Kidney (tissue), 13 donors: ENCODE measurements at regions not wholly inside any gene's neighbourhood (a gene's known extent, or its start where the extent isn't known, plus 50 kb on each side); places are given as distances from the start of the nearest gene placed in this dataset.

Experiments used
- DNase-seq, 5 donors: peaks; one replicate each; pipeline ENCODE4 v3.0.0-alpha.2; 2013 to 2020
- FAIRE-seq: peaks from 2 replicates; lab custom pipeline; 2012; peaks lifted over from hg19 to GRCh38; lab: Jason Lieb, UNC
- H3K27ac ChIP-seq, 2 donors: one replicate each; pipeline ENCODE4 v1.7.0; 2013; ENCODE audit warnings: low read depth in 2 of 2, low read length in 2 of 2, inconsistent platforms in 1 of 2
- H3K27me3 ChIP-seq: one replicate; pipeline ENCODE4 v1.7.1; 2013; ENCODE audit warnings: low read length, inconsistent platforms; ENCODE audit not compliant: control insufficient read depth, insufficient read depth
- H3K36me3 ChIP-seq, 3 donors: one replicate each; pipeline versions ENCODE4 v1.7.0 to v1.7.1; 2013; ENCODE audit warnings: low read length in 3 of 3, control low read depth in 1 of 3, inconsistent platforms in 1 of 3; ENCODE audit not compliant: insufficient read depth in 3 of 3, control insufficient read depth in 2 of 3
- H3K4me1 ChIP-seq, 3 donors: one replicate each; pipeline versions ENCODE4 v1.7.0 to v1.7.1; 2013; ENCODE audit warnings: low read length in 3 of 3, inconsistent platforms in 1 of 3, low read depth in 1 of 3; ENCODE audit not compliant: control insufficient read depth in 2 of 3, insufficient read depth in 2 of 3
- H3K4me3 ChIP-seq, 3 donors: one replicate each; pipeline versions ENCODE4 v1.7.0 to v1.8.1; 2013; ENCODE audit warnings: low read length in 3 of 3, control low read depth in 1 of 3, inconsistent platforms in 1 of 3
- H3K9ac ChIP-seq, 3 donors: one replicate each; pipeline versions ENCODE4 v1.7.0 to v1.7.1; 2013; ENCODE audit warnings: low read length in 3 of 3, control low read depth in 1 of 3, inconsistent platforms in 1 of 3
- H3K9me3 ChIP-seq, 3 donors: one replicate each; pipeline versions ENCODE4 v1.7.0 to v1.7.1; 2013; ENCODE audit warnings: low read length in 3 of 3, control low read depth in 1 of 3, inconsistent platforms in 1 of 3; ENCODE audit not compliant: control insufficient read depth in 2 of 3, insufficient read depth in 1 of 3
- intact Hi-C: fragments of 100-400 bp; cut with DNase I; formaldehyde crosslinking; loops from one replicate; pipeline ENCODE4 v1.11.1; 2022
- TF ChIP-seq, protein P1 (sequence below): IDR thresholded peaks from 3 replicates; pipeline ENCODE4 v1.5.1; 2012; ENCODE audit warnings: mild to moderate bottlenecking, moderate library complexity, borderline replicate concordance; ENCODE audit not compliant: insufficient read depth; ENCODE audit errors: extremely low read depth
- donor health status: control.
- donor health status: control.
- donor health status: control.
- donor health status: control.
- donor health status: control.
- donor health status: DM: yes; HTN: yes; CAD: no.
- donor health status: Normal renal cell carcinoma (clear cell type).

DNA sequence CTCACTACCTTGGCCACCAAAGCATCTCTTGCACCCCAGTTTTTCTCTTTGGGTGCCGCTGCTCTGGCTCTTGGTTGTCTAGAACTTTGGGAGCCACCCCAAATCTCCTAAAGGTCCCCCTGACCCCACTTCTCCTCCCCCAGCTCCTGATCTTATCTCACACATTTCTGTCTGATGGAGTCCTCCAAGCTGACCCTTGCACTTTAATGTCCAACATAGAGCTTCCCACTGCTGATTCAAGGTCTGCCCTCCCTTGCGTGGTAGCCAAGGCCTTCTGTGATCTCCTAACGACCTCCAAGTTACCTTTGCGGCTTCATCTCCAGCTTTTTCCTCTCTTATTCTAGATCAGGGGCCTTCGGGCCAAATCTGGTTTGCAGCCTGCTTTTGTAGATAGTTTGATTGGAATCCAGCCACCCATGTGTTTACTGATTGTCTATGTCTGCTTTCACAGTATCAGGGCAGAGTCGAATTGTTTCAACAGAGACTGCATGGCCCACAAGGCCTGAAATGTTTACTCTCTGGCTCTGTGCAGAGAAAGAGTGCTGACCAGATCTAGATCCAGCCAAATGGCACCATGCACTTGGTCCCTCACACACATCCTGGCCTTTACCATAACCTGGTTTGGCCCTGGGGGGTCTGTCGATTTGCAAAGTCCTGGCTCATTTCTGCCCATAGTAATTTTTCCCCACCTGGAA is 168.6 kb downstream of the HAPSTR1 start:
- Histone ChIP-seq H3K9me3 (no peaks in the 10 kb centered on the region), H3K36me3 (no peaks in the 10 kb centered on the region), H3K4me3 (no peak overlapping the region), H3K9ac (no peak overlapping the region), H3K27me3 (no peaks in the 10 kb centered on the region), H3K4me1 (no peaks in the 10 kb centered on the region), H3K27ac (no peak overlapping the region)
- DNase-seq (no peak), FAIRE-seq (no peak)
- intact Hi-C loops = no loop called here
- TF ChIP-seq, protein P1, sequence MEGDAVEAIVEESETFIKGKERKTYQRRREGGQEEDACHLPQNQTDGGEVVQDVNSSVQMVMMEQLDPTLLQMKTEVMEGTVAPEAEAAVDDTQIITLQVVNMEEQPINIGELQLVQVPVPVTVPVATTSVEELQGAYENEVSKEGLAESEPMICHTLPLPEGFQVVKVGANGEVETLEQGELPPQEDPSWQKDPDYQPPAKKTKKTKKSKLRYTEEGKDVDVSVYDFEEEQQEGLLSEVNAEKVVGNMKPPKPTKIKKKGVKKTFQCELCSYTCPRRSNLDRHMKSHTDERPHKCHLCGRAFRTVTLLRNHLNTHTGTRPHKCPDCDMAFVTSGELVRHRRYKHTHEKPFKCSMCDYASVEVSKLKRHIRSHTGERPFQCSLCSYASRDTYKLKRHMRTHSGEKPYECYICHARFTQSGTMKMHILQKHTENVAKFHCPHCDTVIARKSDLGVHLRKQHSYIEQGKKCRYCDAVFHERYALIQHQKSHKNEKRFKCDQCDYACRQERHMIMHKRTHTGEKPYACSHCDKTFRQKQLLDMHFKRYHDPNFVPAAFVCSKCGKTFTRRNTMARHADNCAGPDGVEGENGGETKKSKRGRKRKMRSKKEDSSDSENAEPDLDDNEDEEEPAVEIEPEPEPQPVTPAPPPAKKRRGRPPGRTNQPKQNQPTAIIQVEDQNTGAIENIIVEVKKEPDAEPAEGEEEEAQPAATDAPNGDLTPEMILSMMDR = no peak

DNA sequence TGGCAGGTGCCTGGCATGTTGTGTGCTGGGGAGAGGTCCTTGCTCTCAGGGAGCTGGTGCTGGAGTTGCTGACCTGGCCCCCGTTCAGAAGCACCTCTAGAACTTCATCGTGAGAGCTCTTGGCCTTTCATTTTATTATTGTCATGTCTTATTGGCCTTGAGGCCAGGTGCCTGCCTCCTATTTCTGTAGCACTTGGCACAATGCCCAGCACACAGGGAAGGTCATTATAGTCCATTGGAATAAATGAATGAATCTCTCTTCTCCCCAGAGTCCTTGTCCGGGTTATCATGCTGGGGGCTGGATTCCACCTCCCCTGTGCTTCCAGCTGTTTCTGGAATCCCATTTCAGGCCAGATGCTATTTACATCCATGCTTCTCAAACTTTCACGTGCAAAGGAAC is 169.2 kb downstream of the HAPSTR1 start:
- H3K27ac ChIP-seq = no peak overlapping the region
- no peaks in the 10 kb centered on the region for H3K27me3 ChIP-seq
- DNase-seq = no peak
- H3K9me3 ChIP-seq = no peaks in the 10 kb centered on the region
- intact Hi-C loops = no loop called here
- H3K4me3 ChIP-seq = no peak overlapping the region
- TF ChIP-seq, protein P1 = no peak
- no peaks in the 10 kb centered on the region for H3K36me3 ChIP-seq
- no peaks in the 10 kb centered on the region for H3K4me1 ChIP-seq
- no peak for FAIRE-seq
- H3K9ac ChIP-seq = no peak overlapping the region

DNA sequence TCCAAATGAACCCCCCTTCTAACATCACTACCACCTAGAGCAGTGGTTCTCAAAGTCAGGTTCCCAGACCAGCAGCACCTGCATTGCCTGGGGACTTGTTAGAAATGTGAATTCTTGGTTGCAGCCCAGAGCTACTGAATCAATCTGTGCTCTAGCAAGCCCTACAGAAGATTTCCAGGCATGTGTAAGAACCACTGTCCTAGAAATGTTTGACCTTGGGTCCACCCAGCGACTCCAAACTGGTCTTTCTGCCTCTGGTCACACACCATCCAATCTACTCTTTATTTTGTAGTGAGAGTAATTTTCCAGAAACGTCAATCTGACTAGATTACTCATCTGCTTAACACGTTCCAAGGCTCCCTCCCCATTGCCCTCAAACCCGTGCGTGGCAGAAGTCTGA is 169.9 kb downstream of the HAPSTR1 start:
- Histone ChIP-seq H3K27ac (no peak overlapping the region), H3K9ac (no peak overlapping the region), H3K27me3 (no peaks in the 10 kb centered on the region), H3K9me3 (no peaks in the 10 kb centered on the region), H3K36me3 (no peaks in the 10 kb centered on the region), H3K4me3 (no peak overlapping the region), H3K4me1 (no peaks in the 10 kb centered on the region)
- no peak for DNase-seq
- TF ChIP-seq, protein P1 = no peak
- no peak for FAIRE-seq
- intact Hi-C loops = no loop called here
